Trophoblast cell (in vitro differentiated cells and primary cell): ENCODE measurements at regions not wholly inside any gene's neighbourhood (a gene's known extent, or its start where the extent isn't known, plus 50 kb on each side); places are given as distances from the start of the nearest gene placed in this dataset.

Experiments used
- DNase-seq, 2 donors: peaks; one replicate each; pipeline ENCODE4 v3.0.0-alpha.2; 2016
- H2AFZ ChIP-seq: 2 replicates; pipeline ENCODE4 v1.6.1; 2013; ENCODE audit warnings: low read length, moderate library complexity, mild to moderate bottlenecking; ENCODE audit not compliant: insufficient read depth, poor library complexity
- H2AK5ac ChIP-seq: 2 replicates; pipeline ENCODE4 v1.6.1; 2013; ENCODE audit warnings: mild to moderate bottlenecking, low read length
- H2BK120ac ChIP-seq: 2 replicates; pipeline ENCODE4 v1.6.1; 2013; ENCODE audit warnings: low read length, mild to moderate bottlenecking, moderate library complexity; ENCODE audit not compliant: insufficient read depth, poor library complexity
- H2BK12ac ChIP-seq: 2 replicates; pipeline ENCODE4 v1.6.1; 2013; ENCODE audit warnings: mild to moderate bottlenecking, low read length, moderate library complexity
- H2BK5ac ChIP-seq: 2 replicates; pipeline ENCODE4 v1.6.1; 2013; ENCODE audit warnings: low read length, low read depth, moderate library complexity, mild to moderate bottlenecking; ENCODE audit not compliant: poor library complexity
- H3K14ac ChIP-seq: 2 replicates; pipeline ENCODE4 v1.6.1; 2013; ENCODE audit warnings: mild to moderate bottlenecking, low read length
- H3K18ac ChIP-seq: 2 replicates; pipeline ENCODE4 v1.6.1; 2013; ENCODE audit warnings: mild to moderate bottlenecking, low read length
- H3K23ac ChIP-seq: 2 replicates; pipeline ENCODE4 v1.6.1; 2013; ENCODE audit warnings: low read length
- H3K27ac ChIP-seq: 2 replicates; pipeline ENCODE4 v1.5.1; 2013; ENCODE audit warnings: low read depth, mild to moderate bottlenecking, inconsistent platforms, low read length, moderate library complexity
- H3K27me3 ChIP-seq: 2 replicates; pipeline ENCODE4 v1.6.1; 2013; ENCODE audit warnings: inconsistent platforms, mild to moderate bottlenecking, low read length, moderate library complexity; ENCODE audit not compliant: insufficient read depth
- H3K36me3 ChIP-seq, 2 experiments: 1 replicate in 1 of 2; 2 replicates in 1 of 2; pipeline ENCODE4 v1.6.1; 2013; ENCODE audit warnings: low read length in 2 of 2, mild to moderate bottlenecking in 2 of 2, moderate library complexity in 1 of 2; ENCODE audit not compliant: insufficient read depth in 2 of 2, control insufficient read depth in 1 of 2
- H3K4ac ChIP-seq: 2 replicates; pipeline ENCODE4 v1.6.1; 2013; ENCODE audit warnings: low read depth, mild to moderate bottlenecking, low read length, moderate library complexity
- H3K4me1 ChIP-seq, 2 experiments: 1 replicate in 1 of 2; 2 replicates in 1 of 2; pipeline ENCODE4 v1.6.1; 2013; ENCODE audit warnings: low read length in 2 of 2, mild to moderate bottlenecking in 2 of 2, moderate library complexity in 1 of 2; ENCODE audit not compliant: insufficient read depth in 2 of 2, control insufficient read depth in 1 of 2
- H3K4me2 ChIP-seq: 2 replicates; pipeline ENCODE4 v1.6.1; 2013; ENCODE audit warnings: inconsistent platforms, mild to moderate bottlenecking, low read length, moderate library complexity
- H3K4me3 ChIP-seq: 2 replicates; pipeline ENCODE4 v1.5.1; 2013; ENCODE audit warnings: mild to moderate bottlenecking, low read depth, low read length, inconsistent platforms
- H3K79me1 ChIP-seq: one replicate; pipeline ENCODE4 v1.6.1; 2013; ENCODE audit warnings: low read length
- H3K79me2 ChIP-seq: 2 replicates; pipeline ENCODE4 v1.6.1; 2013; ENCODE audit warnings: low read length, mild to moderate bottlenecking; ENCODE audit not compliant: control insufficient read depth, insufficient read depth, poor library complexity
- H3K9ac ChIP-seq: 2 replicates; pipeline ENCODE4 v1.6.1; 2013; ENCODE audit warnings: mild to moderate bottlenecking, low read length
- H3K9me3 ChIP-seq: 2 replicates; pipeline ENCODE4 v1.6.1; 2013; ENCODE audit warnings: low read depth, mild to moderate bottlenecking, control low read depth, inconsistent platforms, low read length; ENCODE audit not compliant: insufficient read depth
- H4K12ac ChIP-seq: 2 replicates; pipeline ENCODE4 v1.6.1; 2013; ENCODE audit warnings: low read depth, mild to moderate bottlenecking, low read length, moderate library complexity
- H4K8ac ChIP-seq: 2 replicates; pipeline ENCODE4 v1.6.1; 2013; ENCODE audit warnings: low read depth, mild to moderate bottlenecking, low read length, moderate library complexity
- H4K91ac ChIP-seq: one replicate; pipeline ENCODE4 v1.6.1; 2013; ENCODE audit warnings: low read depth, mild to moderate bottlenecking, low read length, moderate library complexity
- WGBS: extraction: QIAGEN DNeasy Blood & Tissue Kit; methylation state at CpG from one replicate; pipeline ENCODE4 v1.1.7; 2013; ENCODE audit warnings: missing lambda C conversion rate; ENCODE audit not compliant: insufficient read length, insufficient coverage; ENCODE audit errors: extremely low coverage; 5-methylcytosine and 5-hydroxymethylcytosine counted together

GRCh38 chr7:45501791-45502190 lies 72.4 kb upstream of the ADCY1 start:
- H3K9ac ChIP-seq = no peak overlapping the region
- H3K27ac ChIP-seq = no peak overlapping the region
- H3K4me3 ChIP-seq = no peak overlapping the region
- H2BK120ac ChIP-seq = no peak overlapping the region
- no peak overlapping the region for H3K14ac ChIP-seq
- H3K36me3 ChIP-seq = no peaks in the 10 kb centered on the region
- no peak overlapping the region for H4K91ac ChIP-seq
- no CpG with 5 or more reads among the region's 2 CpGs for WGBS
- H4K8ac ChIP-seq = no peak overlapping the region
- H2AK5ac ChIP-seq = no peak overlapping the region
- H4K12ac ChIP-seq = no peak overlapping the region
- no peaks in the 10 kb centered on the region for H3K27me3 ChIP-seq
- no peak overlapping the region for H3K4me2 ChIP-seq
- no peak overlapping the region for H3K18ac ChIP-seq
- no peak overlapping the region for H3K23ac ChIP-seq
- no peak overlapping the region for H2BK12ac ChIP-seq
- H3K79me1 ChIP-seq = no peaks in the 10 kb centered on the region
- no peaks in the 10 kb centered on the region for H3K79me2 ChIP-seq
- no peak overlapping the region for H2AFZ ChIP-seq
- no peak overlapping the region for H2BK5ac ChIP-seq
- no peak overlapping the region for H3K4ac ChIP-seq
- DNase-seq = no peak
- peaks cover 14% of the 10 kb centered on the region for H3K9me3 ChIP-seq
- no peaks in the 10 kb centered on the region for H3K4me1 ChIP-seq

- H3K23ac ChIP-seq = no peak overlapping the region
- H4K8ac ChIP-seq = no peak overlapping the region
- no peaks in the 10 kb centered on the region for H3K27me3 ChIP-seq
- H2BK12ac ChIP-seq = no peak overlapping the region
- no peak overlapping the region for H3K27ac ChIP-seq
- peaks cover 3% of the 10 kb centered on the region for H3K79me1 ChIP-seq
- no peak overlapping the region for H3K14ac ChIP-seq
- DNase-seq = no peak
- H4K12ac ChIP-seq = no peak overlapping the region
- H2BK120ac ChIP-seq = no peak overlapping the region
- no peak overlapping the region for H3K4me3 ChIP-seq
- H3K36me3 ChIP-seq = no peaks in the 10 kb centered on the region
- no peaks in the 10 kb centered on the region for H3K79me2 ChIP-seq
- H2AFZ ChIP-seq = no peak overlapping the region
- no peak overlapping the region for H2AK5ac ChIP-seq
- no peak overlapping the region for H3K4ac ChIP-seq
- peaks cover 0 to 4% of the 10 kb centered on the region in 2 experiments for H3K4me1 ChIP-seq
- no peak overlapping the region for H3K9ac ChIP-seq
- no peak overlapping the region for H3K18ac ChIP-seq
- peaks cover 18% of the 10 kb centered on the region for H3K9me3 ChIP-seq
- H4K91ac ChIP-seq = no peak overlapping the region
- H3K4me2 ChIP-seq = no peak overlapping the region
- H2BK5ac ChIP-seq = no peak overlapping the region
- WGBS = no CpG with 5 or more reads among the region's 1 CpG
Measured at GRCh38 chr7:45506059-45506458, 68.1 kb upstream of the ADCY1 start.

GRCh38 chr7:45509222-45509621 lies 64.9 kb upstream of the ADCY1 start:
- Histone ChIP-seq H2BK5ac (no peak overlapping the region), H3K27me3 (no peaks in the 10 kb centered on the region), H2BK120ac (no peak overlapping the region), H2AFZ (no peak overlapping the region), H3K9ac (no peak overlapping the region), H4K8ac (no peak overlapping the region), H3K23ac (no peak overlapping the region), H2BK12ac (no peak overlapping the region), H3K14ac (no peak overlapping the region), H3K4me2 (no peak overlapping the region), H3K4me3 (no peak overlapping the region), H2AK5ac (no peak overlapping the region), H3K18ac (no peak overlapping the region), H3K79me1 (peaks cover 11% of the 10 kb centered on the region), H3K79me2 (no peaks in the 10 kb centered on the region), H3K27ac (no peak overlapping the region), H3K4me1 (peaks cover 8 to 10% of the 10 kb centered on the region in 2 experiments), H3K36me3 (no peaks in the 10 kb centered on the region), H4K91ac (no peak overlapping the region), H4K12ac (no peak overlapping the region), H3K9me3 (peaks cover 18% of the 10 kb centered on the region), H3K4ac (no peak overlapping the region)
- WGBS = no CpG with 5 or more reads among the region's 2 CpGs
- no peak for DNase-seq

GRCh38 chr7:45511721-45512597 lies 62.2 kb upstream of the ADCY1 start:
- H3K4me2 ChIP-seq = no peak overlapping the region
- peaks cover 8 to 10% of the 10 kb centered on the region in 2 experiments for H3K4me1 ChIP-seq
- H4K91ac ChIP-seq = peak overlapping the region; percentile 82
- H3K14ac ChIP-seq = no peak overlapping the region
- H3K18ac ChIP-seq = no peak overlapping the region
- H3K4ac ChIP-seq = no peak overlapping the region
- H3K79me2 ChIP-seq = no peaks in the 10 kb centered on the region
- peak overlapping the region; percentile 38 for H3K27ac ChIP-seq
- H2AK5ac ChIP-seq = no peak overlapping the region
- H2BK5ac ChIP-seq = peak overlapping the region; percentile 14
- H3K9ac ChIP-seq = no peak overlapping the region
- no peak overlapping the region for H3K4me3 ChIP-seq
- peak; percentile 61 to 80 for DNase-seq
- no peak overlapping the region for H3K23ac ChIP-seq
- no peak overlapping the region for H2BK12ac ChIP-seq
- H2AFZ ChIP-seq = no peak overlapping the region
- peaks cover 4% of the 10 kb centered on the region for H3K9me3 ChIP-seq
- no peaks in the 10 kb centered on the region for H3K27me3 ChIP-seq
- no CpG with 5 or more reads among the region's 7 CpGs for WGBS
- peaks cover 11% of the 10 kb centered on the region for H3K79me1 ChIP-seq
- no peaks in the 10 kb centered on the region for H3K36me3 ChIP-seq
- H2BK120ac ChIP-seq = no peak overlapping the region
- H4K8ac ChIP-seq = peak overlapping the region; percentile 30
- no peak overlapping the region for H4K12ac ChIP-seq
